ENCODE measurements at regions not wholly inside any gene's neighbourhood (a gene's known extent, or its start where the extent isn't known, plus 50 kb on each side); places are given as distances from the start of the nearest gene placed in this dataset.

DNA sequence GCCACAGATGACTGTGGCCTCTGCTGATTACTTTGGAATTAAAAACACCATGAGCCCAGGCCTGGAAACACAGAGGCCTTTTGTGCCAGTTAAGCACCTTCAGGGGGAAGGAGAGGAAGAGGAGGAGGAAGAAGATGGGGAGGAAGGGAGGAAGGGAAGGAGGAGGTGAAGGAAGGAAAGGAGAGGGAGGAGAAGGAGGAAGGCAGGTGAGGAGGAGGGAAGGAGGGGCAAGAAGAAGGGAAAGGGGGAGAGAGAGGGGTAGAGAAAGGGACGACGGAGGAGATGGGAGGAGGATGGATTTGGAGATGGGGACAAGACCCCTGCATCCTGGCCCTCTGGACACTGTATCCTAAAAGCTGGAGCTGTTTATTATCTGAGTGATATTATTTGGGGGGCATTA lies 231.0 kb downstream of the UQCRFS1 start:
- H3K27ac ChIP-seq (ENCODE audit: control insufficient read depth, insufficient read depth): no peak overlapping the region
- ChIA-PET POLR2A (no interaction called here), SMC1A (ENCODE audit: uncharacterized antibody, unreplicated experiment) (no interaction called here), CTCF (no interaction called here), RAD21 (ENCODE audit: unreplicated experiment) (no interaction called here)
- ATAC-seq (no peak), DNase-seq (ENCODE audit: low read depth, low spot score) (no peak), FAIRE-seq (no peak)
- TF ChIP-seq SPI1 (IDR thresholded peaks at IDR 0.05; ENCODE audit: borderline replicate concordance, insufficient read depth, low read depth, low read length): no peak
- TF ChIP-seq, protein P1, sequence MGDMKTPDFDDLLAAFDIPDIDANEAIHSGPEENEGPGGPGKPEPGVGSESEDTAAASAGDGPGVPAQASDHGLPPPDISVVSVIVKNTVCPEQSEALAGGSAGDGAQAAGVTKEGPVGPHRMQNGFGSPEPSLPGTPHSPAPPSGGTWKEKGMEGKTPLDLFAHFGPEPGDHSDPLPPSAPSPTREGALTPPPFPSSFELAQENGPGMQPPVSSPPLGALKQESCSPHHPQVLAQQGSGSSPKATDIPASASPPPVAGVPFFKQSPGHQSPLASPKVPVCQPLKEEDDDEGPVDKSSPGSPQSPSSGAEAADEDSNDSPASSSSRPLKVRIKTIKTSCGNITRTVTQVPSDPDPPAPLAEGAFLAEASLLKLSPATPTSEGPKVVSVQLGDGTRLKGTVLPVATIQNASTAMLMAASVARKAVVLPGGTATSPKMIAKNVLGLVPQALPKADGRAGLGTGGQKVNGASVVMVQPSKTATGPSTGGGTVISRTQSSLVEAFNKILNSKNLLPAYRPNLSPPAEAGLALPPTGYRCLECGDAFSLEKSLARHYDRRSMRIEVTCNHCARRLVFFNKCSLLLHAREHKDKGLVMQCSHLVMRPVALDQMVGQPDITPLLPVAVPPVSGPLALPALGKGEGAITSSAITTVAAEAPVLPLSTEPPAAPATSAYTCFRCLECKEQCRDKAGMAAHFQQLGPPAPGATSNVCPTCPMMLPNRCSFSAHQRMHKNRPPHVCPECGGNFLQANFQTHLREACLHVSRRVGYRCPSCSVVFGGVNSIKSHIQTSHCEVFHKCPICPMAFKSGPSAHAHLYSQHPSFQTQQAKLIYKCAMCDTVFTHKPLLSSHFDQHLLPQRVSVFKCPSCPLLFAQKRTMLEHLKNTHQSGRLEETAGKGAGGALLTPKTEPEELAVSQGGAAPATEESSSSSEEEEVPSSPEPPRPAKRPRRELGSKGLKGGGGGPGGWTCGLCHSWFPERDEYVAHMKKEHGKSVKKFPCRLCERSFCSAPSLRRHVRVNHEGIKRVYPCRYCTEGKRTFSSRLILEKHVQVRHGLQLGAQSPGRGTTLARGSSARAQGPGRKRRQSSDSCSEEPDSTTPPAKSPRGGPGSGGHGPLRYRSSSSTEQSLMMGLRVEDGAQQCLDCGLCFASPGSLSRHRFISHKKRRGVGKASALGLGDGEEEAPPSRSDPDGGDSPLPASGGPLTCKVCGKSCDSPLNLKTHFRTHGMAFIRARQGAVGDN (IDR thresholded peaks at IDR 0.05): no peak
- TF ChIP-seq RAD21 (IDR thresholded peaks at IDR 0.05; ENCODE audit: insufficient read depth, low read depth, low read length): no peak
- no peak for TF ChIP-seq PAX8 (IDR thresholded peaks at IDR 0.05)
- no peak for TF ChIP-seq SUPT20H (IDR thresholded peaks at IDR 0.05; ENCODE audit: borderline replicate concordance, control insufficient read depth, low read depth, low read length)
- TF ChIP-seq, protein P2, sequence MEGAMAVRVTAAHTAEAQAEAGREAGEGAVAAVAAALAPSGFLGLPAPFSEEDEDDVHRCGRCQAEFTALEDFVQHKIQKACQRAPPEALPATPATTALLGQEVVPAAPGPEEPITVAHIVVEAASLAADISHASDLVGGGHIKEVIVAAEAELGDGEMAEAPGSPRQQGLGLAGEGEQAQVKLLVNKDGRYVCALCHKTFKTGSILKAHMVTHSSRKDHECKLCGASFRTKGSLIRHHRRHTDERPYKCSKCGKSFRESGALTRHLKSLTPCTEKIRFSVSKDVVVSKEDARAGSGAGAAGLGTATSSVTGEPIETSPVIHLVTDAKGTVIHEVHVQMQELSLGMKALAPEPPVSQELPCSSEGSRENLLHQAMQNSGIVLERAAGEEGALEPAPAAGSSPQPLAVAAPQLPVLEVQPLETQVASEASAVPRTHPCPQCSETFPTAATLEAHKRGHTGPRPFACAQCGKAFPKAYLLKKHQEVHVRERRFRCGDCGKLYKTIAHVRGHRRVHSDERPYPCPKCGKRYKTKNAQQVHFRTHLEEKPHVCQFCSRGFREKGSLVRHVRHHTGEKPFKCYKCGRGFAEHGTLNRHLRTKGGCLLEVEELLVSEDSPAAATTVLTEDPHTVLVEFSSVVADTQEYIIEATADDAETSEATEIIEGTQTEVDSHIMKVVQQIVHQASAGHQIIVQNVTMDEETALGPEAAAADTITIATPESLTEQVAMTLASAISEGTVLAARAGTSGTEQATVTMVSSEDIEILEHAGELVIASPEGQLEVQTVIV (IDR thresholded peaks at IDR 0.05; ENCODE audit: borderline replicate concordance, partially characterized antibody): no peak
- no peak for TF ChIP-seq PAX5 (IDR thresholded peaks at IDR 0.05; ENCODE audit: borderline replicate concordance, low read depth, low read length)
- H3K4me1 ChIP-seq (ENCODE audit: control insufficient read depth, insufficient read depth, low read length): no peaks in the 10 kb centered on the region
- no peak overlapping the region for H2AFZ ChIP-seq (ENCODE audit: control insufficient read depth, low read depth, low read length)
- H3K9me3 ChIP-seq (replicated peaks; ENCODE audit: control insufficient read depth, insufficient read depth, low read length): no peaks in the 10 kb centered on the region; the same call in 2 of the 3 replicates
- intact Hi-C loops (cut with micrococcal nuclease; ENCODE audit: unreplicated experiment): no loop called here
- H3K4me2 ChIP-seq (ENCODE audit: control insufficient read depth, insufficient read depth): no peak overlapping the region
- H3K36me3 ChIP-seq (ENCODE audit: control insufficient read depth in 2 of 2, insufficient read depth in 2 of 2, low read length in 1 of 2): no peaks in the 10 kb centered on the region
- no peak overlapping the region for H3K9ac ChIP-seq (ENCODE audit: control insufficient read depth, insufficient read depth, low read length)
- H4K20me1 ChIP-seq (ENCODE audit: control insufficient read depth, insufficient read depth): no peaks in the 10 kb centered on the region
- no TSS peak for BruUV-seq (replicated peaks)
- H3K4me3 ChIP-seq: no peak overlapping the region
- 31% methylated on average over 2 of the region's 2 CpGs for WGBS (ENCODE audit: insufficient coverage, insufficient replicate concordance, low lambda C conversion rate, missing lambda C conversion rate)
- no peaks in the 10 kb centered on the region for H3K27me3 ChIP-seq (replicated peaks in 1 of 2; ENCODE audit: control insufficient read depth in 2 of 2, insufficient read depth in 2 of 2, low read length in 1 of 2)
- no peaks in the 10 kb centered on the region for H3K79me2 ChIP-seq (ENCODE audit: control insufficient read depth, insufficient read depth, low read length)
- in situ Hi-C loops (cut with MboI): no loop called here
